CD4-positive, alpha-beta T cell (primary cell): ENCODE measurements at regions not wholly inside any gene's neighbourhood (a gene's known extent, or its start where the extent isn't known, plus 50 kb on each side); places are given as distances from the start of the nearest gene placed in this dataset.

Experiments used
- ATAC-seq: fragments of 200-7000 bp; cut with Tn5 transposase; one replicate; pipeline ENCODE4 v1.10.0; 2022; ENCODE audit warnings: mild to moderate bottlenecking; ENCODE audit not compliant: poor library complexity
- CTCF ChIA-PET: fragments of 350-600 bp; sonication (Branson Sonifier 250); formaldehyde crosslinking; loops from one replicate; lab custom pipeline; 2021; ENCODE audit warnings: antibody characterized with exemption, inconsistent platforms; lab: Charles Lee
- POLR2A ChIA-PET: fragments of 350-600 bp; sonication (Branson Sonifier 250); formaldehyde crosslinking; loops from one replicate; lab custom pipeline; 2021; ENCODE audit warnings: antibody characterized with exemption, inconsistent platforms; lab: Charles Lee
- DNase-seq, 14 experiments: peaks; one replicate each; pipeline ENCODE4 v3.0.0-alpha.2; 2013 to 2020; ENCODE audit warnings: mixed read lengths in 2 of 14
- H3K27ac ChIP-seq, 2 donors: one replicate each; pipeline versions ENCODE4 v1.5.1 to v1.7.0; 2013; ENCODE audit warnings: low read length in 2 of 2, low read depth in 1 of 2, mild to moderate bottlenecking in 1 of 2
- H3K27me3 ChIP-seq, 2 experiments: 1 replicate in 1 of 2; 2 replicates in 1 of 2; pipeline versions ENCODE4 v1.6.1 to v1.7.0; 2013; ENCODE audit warnings: low read length in 2 of 2, control low read depth in 1 of 2, mild to moderate bottlenecking in 1 of 2, moderate library complexity in 1 of 2; ENCODE audit not compliant: insufficient read depth in 2 of 2, control insufficient read depth in 1 of 2
- H3K36me3 ChIP-seq: one replicate; pipeline ENCODE4 v1.6.1; 2013; ENCODE audit warnings: low read length, control low read depth; ENCODE audit not compliant: insufficient read depth
- H3K4me1 ChIP-seq: one replicate; pipeline ENCODE4 v1.6.1; 2013; ENCODE audit warnings: low read length, control low read depth; ENCODE audit not compliant: insufficient read depth
- H3K4me3 ChIP-seq: one replicate; pipeline ENCODE4 v1.5.1; 2013; ENCODE audit warnings: mild to moderate bottlenecking, low read length, moderate library complexity
- H3K9me3 ChIP-seq, 2 experiments: 1 replicate in 1 of 2; 2 replicates in 1 of 2; pipeline versions ENCODE4 v1.6.1 to v1.7.0; 2013; ENCODE audit warnings: low read length in 2 of 2, mild to moderate bottlenecking in 2 of 2, control low read depth in 1 of 2, moderate library complexity in 1 of 2; ENCODE audit not compliant: control insufficient read depth in 1 of 2, insufficient read depth in 1 of 2
- H3K27ac Mint-ChIP-seq: one replicate; pipeline ENCODE4 v1.8.0; 2020; ENCODE audit warnings: mixed read lengths
- H3K27me3 Mint-ChIP-seq: one replicate; pipeline ENCODE4 v1.8.0; 2021; ENCODE audit warnings: mixed read lengths
- H3K36me3 Mint-ChIP-seq: one replicate; pipeline ENCODE4 v1.8.0; 2021; ENCODE audit warnings: low read depth, mixed read lengths
- H3K4me1 Mint-ChIP-seq: one replicate; pipeline ENCODE4 v1.8.0; 2021; ENCODE audit warnings: low read depth, mixed read lengths
- H3K4me3 Mint-ChIP-seq: one replicate; pipeline ENCODE4 v1.8.0; 2020; ENCODE audit warnings: mild to moderate bottlenecking, mixed read lengths
- H3K9me3 Mint-ChIP-seq: one replicate; pipeline ENCODE4 v1.8.0; 2020; ENCODE audit warnings: mixed read lengths
- intact Hi-C, 2 experiments: fragments of 100-400 bp; cut with DNase I in 1 of 2; cut with micrococcal nuclease in 1 of 2; formaldehyde crosslinking; loops; one replicate each; pipeline versions ENCODE4 v1.15.1 to v1.9.0; 2023 to 2025; cut with DNase I, micrococcal nuclease
- TF ChIP-seq, protein P1 (sequence below): fragments of 200-600 bp; IDR thresholded peaks from one replicate; pipeline ENCODE4 v1.8.0; 2022; ENCODE audit warnings: antibody characterized with exemption, mild to moderate bottlenecking

DNA sequence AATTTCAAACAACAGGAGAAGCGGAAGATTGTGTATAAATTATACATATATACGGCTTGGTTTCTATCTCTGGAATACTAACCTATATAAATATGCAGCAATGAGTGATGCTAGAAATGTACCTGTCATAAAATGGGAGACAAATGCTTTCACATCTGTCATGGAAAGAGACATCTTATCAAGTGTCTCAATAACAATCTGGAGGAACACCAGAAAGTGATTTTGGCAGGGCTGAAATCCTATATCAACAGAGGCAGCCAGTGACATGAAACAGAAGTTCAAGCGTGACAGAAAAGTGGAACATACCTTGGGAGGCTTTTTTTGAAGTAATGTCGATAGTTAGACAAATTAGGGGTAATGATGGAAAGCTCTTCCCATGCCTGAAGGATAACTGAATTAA is 834.6 kb downstream of the JRKL start:
- Mint-ChIP-seq H3K9me3 (peaks cover 8% of the 10 kb centered on the region), H3K36me3 (no peaks in the 10 kb centered on the region), H3K4me1 (no peaks in the 10 kb centered on the region), H3K4me3 (no peak overlapping the region), H3K27me3 (no peaks in the 10 kb centered on the region), H3K27ac (no peak overlapping the region)
- intact Hi-C loops = no loop called here
- TF ChIP-seq, protein P1, sequence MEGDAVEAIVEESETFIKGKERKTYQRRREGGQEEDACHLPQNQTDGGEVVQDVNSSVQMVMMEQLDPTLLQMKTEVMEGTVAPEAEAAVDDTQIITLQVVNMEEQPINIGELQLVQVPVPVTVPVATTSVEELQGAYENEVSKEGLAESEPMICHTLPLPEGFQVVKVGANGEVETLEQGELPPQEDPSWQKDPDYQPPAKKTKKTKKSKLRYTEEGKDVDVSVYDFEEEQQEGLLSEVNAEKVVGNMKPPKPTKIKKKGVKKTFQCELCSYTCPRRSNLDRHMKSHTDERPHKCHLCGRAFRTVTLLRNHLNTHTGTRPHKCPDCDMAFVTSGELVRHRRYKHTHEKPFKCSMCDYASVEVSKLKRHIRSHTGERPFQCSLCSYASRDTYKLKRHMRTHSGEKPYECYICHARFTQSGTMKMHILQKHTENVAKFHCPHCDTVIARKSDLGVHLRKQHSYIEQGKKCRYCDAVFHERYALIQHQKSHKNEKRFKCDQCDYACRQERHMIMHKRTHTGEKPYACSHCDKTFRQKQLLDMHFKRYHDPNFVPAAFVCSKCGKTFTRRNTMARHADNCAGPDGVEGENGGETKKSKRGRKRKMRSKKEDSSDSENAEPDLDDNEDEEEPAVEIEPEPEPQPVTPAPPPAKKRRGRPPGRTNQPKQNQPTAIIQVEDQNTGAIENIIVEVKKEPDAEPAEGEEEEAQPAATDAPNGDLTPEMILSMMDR = no peak
- ATAC-seq = no peak
- POLR2A ChIA-PET = no interaction called here
- H3K4me3 ChIP-seq = no peak overlapping the region
- H3K9me3 ChIP-seq = peaks cover 0 to 7% of the 10 kb centered on the region in 2 experiments
- no peak for DNase-seq
- H3K27ac ChIP-seq = no peak overlapping the region
- H3K27me3 ChIP-seq = no peaks in the 10 kb centered on the region
- H3K4me1 ChIP-seq = no peaks in the 10 kb centered on the region
- CTCF ChIA-PET = no interaction called here
- H3K36me3 ChIP-seq = no peaks in the 10 kb centered on the region

DNA sequence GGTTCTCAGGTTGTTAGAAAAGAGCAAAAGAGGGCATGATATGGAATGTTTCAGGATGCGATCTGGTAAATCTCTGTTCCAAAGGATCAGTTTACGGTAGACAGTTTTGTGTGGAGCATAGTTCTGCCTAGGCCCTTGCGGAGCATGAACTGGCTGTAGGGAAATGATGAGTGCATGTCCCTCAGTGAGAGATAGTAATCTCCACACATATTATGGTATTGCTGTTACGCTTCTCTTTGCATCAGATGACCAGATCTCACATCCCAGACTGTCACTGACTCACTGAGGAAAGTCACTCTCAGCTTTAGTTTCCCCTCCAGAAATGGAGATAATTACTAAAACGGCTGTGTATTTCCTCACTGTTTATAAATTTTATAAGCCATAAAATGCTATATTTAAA is 836.0 kb downstream of the JRKL start:
- Mint-ChIP-seq H3K27ac (no peak overlapping the region), H3K4me1 (no peaks in the 10 kb centered on the region), H3K36me3 (no peaks in the 10 kb centered on the region), H3K4me3 (no peak overlapping the region), H3K9me3 (peaks cover 8% of the 10 kb centered on the region), H3K27me3 (no peaks in the 10 kb centered on the region)
- intact Hi-C loops = no loop called here
- Histone ChIP-seq H3K4me3 (no peak overlapping the region), H3K27ac (no peak overlapping the region), H3K36me3 (no peaks in the 10 kb centered on the region), H3K9me3 (no peaks in the 10 kb centered on the region), H3K27me3 (no peaks in the 10 kb centered on the region), H3K4me1 (no peaks in the 10 kb centered on the region)
- TF ChIP-seq, protein P1 = no peak
- DNase-seq (no peak), ATAC-seq (no peak)
- POLR2A ChIA-PET = no interaction called here
- CTCF ChIA-PET = no interaction called here

DNA sequence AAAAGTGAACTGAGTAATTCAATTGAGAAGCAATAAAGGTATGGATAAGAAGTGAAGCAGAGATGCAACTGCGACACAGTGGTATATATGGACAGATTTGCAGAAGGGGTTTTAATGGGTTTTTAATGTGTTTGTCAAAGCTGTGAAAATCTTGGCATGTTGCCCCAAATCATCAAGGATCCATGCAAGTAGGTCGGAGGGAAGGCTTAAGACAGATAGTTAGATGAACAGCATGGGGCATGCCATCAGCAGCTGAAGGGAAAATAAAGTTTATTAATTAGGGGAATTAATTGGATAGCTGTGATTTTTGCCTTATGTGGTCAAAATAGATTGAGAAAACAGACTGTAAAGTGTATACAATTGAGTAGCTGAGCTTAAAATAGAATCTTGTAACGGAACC is 840.1 kb downstream of the JRKL start:
- Mint-ChIP-seq H3K4me3 (no peak overlapping the region), H3K27ac (no peak overlapping the region), H3K36me3 (no peaks in the 10 kb centered on the region), H3K27me3 (no peaks in the 10 kb centered on the region), H3K9me3 (peaks cover 12% of the 10 kb centered on the region), H3K4me1 (no peaks in the 10 kb centered on the region)
- Histone ChIP-seq H3K4me3 (no peak overlapping the region), H3K36me3 (no peaks in the 10 kb centered on the region), H3K27ac (no peak overlapping the region), H3K27me3 (no peaks in the 10 kb centered on the region), H3K4me1 (no peaks in the 10 kb centered on the region), H3K9me3 (no peaks in the 10 kb centered on the region)
- CTCF ChIA-PET = no interaction called here
- DNase-seq (no peak), ATAC-seq (no peak)
- TF ChIP-seq, protein P1 = no peak
- POLR2A ChIA-PET = no interaction called here
- intact Hi-C loops = no loop called here
